GM18858 (cell line): ENCODE measurements at regions not wholly inside any gene's neighbourhood (a gene's known extent, or its start where the extent isn't known, plus 50 kb on each side); places are given as distances from the start of the nearest gene placed in this dataset.
"Not testable (repeated sequence)": the region's sequence is repeated elsewhere in the genome, so short reads cannot be mapped to it uniquely, and the experiment has no call there.

Experiments used
- ATAC-seq: cut with Tn5 transposase; IDR thresholded peaks from one replicate; pipeline ENCODE4 v1.9.1; 2021; ENCODE audit not compliant: unreplicated experiment

- ATAC-seq, result no peak
Measured at GRCh38 chr6:125647391-125647790, 102.0 kb upstream of the HEY2 start.

- not testable (repeated sequence) for ATAC-seq
Measured at GRCh38 chr6:125653752-125654151, 95.7 kb upstream of the HEY2 start.

- no peak for ATAC-seq
Measured at GRCh38 chr6:125655511-125655910, 93.9 kb upstream of the HEY2 start.

- ATAC-seq, result no peak
Measured at GRCh38 chr6:125656287-125656870, 93.1 kb upstream of the HEY2 start.

GRCh38 chr6:125658136-125658535 lies 91.3 kb upstream of the HEY2 start:
- no peak for ATAC-seq

- ATAC-seq, result no peak
Measured at GRCh38 chr6:125658759-125659431, 90.5 kb upstream of the HEY2 start.

- ATAC-seq, result no peak
Measured at GRCh38 chr6:125659887-125660286, 89.5 kb upstream of the HEY2 start.

- ATAC-seq, result no peak
Measured at GRCh38 chr6:125662296-125662695, 87.1 kb upstream of the HEY2 start.

GRCh38 chr6:125665295-125665814 lies 84.1 kb upstream of the HEY2 start:
- ATAC-seq, result no peak

- no peak for ATAC-seq
Measured at GRCh38 chr6:125667326-125667725, 82.1 kb upstream of the HEY2 start.

GRCh38 chr6:125668071-125668470 lies 81.4 kb upstream of the HEY2 start:
- ATAC-seq, result no peak

GRCh38 chr6:125670568-125670967 lies 78.9 kb upstream of the HEY2 start:
- ATAC-seq, result no peak

GRCh38 chr6:125671323-125671722 lies 78.1 kb upstream of the HEY2 start:
- no peak for ATAC-seq

- ATAC-seq, result no peak
Measured at GRCh38 chr6:125674230-125674629, 75.2 kb upstream of the HEY2 start.

GRCh38 chr6:125678601-125679000 lies 70.8 kb upstream of the HEY2 start:
- no peak for ATAC-seq

- no peak for ATAC-seq
Measured at GRCh38 chr6:125679128-125679527, 70.3 kb upstream of the HEY2 start.

- ATAC-seq, result no peak
Measured at GRCh38 chr6:125679651-125680050, 69.8 kb upstream of the HEY2 start.

- no peak for ATAC-seq
Measured at GRCh38 chr6:125682939-125683338, 66.5 kb upstream of the HEY2 start.

- ATAC-seq, result no peak
Measured at GRCh38 chr6:125688138-125688537, 61.3 kb upstream of the HEY2 start.

GRCh38 chr6:125693480-125693879 lies 56.0 kb upstream of the HEY2 start:
- ATAC-seq, result no peak

GRCh38 chr6:125699591-125699990 lies 49.8 kb upstream of the HEY2 start:
- ATAC-seq, result no peak
